HG02885 (cell line): ENCODE measurements at regions not wholly inside any gene's neighbourhood (a gene's known extent, or its start where the extent isn't known, plus 50 kb on each side); places are given as distances from the start of the nearest gene placed in this dataset.
"Not testable (repeated sequence)": the region's sequence is repeated elsewhere in the genome, so short reads cannot be mapped to it uniquely, and the experiment has no call there.

Source experiments
- ATAC-seq: cut with Tn5 transposase; IDR thresholded peaks from one replicate; pipeline ENCODE4 v1.9.1; 2021; ENCODE audit warnings: mild to moderate bottlenecking; ENCODE audit not compliant: unreplicated experiment, poor library complexity

GRCh38 chr10:62688971-62689700, 115.4 kb upstream of the ADO start:
- no peak for ATAC-seq

GRCh38 chr10:62689712-62690111, 114.8 kb upstream of the ADO start:
- no peak for ATAC-seq

GRCh38 chr10:62690703-62691102, 113.8 kb upstream of the ADO start:
- no peak for ATAC-seq

GRCh38 chr10:62691336-62691735, 113.2 kb upstream of the ADO start:
- ATAC-seq = no peak

- ATAC-seq = no peak
Measured at GRCh38 chr10:62692085-62692484, 112.4 kb upstream of the ADO start.

- ATAC-seq = no peak
Measured at GRCh38 chr10:62693306-62693705, 111.2 kb upstream of the ADO start.

- ATAC-seq = no peak
Measured at GRCh38 chr10:62694537-62695126, 109.9 kb upstream of the ADO start.

GRCh38 chr10:62696798-62697197, 107.7 kb upstream of the ADO start:
- ATAC-seq = no peak

- no peak for ATAC-seq
Measured at GRCh38 chr10:62699148-62699547, 105.4 kb upstream of the ADO start.

GRCh38 chr10:62704121-62704520, 100.4 kb upstream of the ADO start:
- ATAC-seq = not testable (repeated sequence)

GRCh38 chr10:62705789-62706188, 98.7 kb upstream of the ADO start:
- no peak for ATAC-seq

- ATAC-seq = peak; percentile 88
Measured at GRCh38 chr10:62707810-62708209, 96.7 kb upstream of the ADO start.

GRCh38 chr10:62708569-62708968, 96.0 kb upstream of the ADO start:
- no peak for ATAC-seq

GRCh38 chr10:62709200-62709599, 95.3 kb upstream of the ADO start:
- no peak for ATAC-seq

- no peak for ATAC-seq
Measured at GRCh38 chr10:62710182-62710581, 94.3 kb upstream of the ADO start.

GRCh38 chr10:62715383-62715782, 89.1 kb upstream of the ADO start:
- ATAC-seq = no peak

GRCh38 chr10:62718585-62718984, 85.9 kb upstream of the ADO start:
- ATAC-seq = no peak

GRCh38 chr10:62719061-62719460, 85.5 kb upstream of the ADO start:
- no peak for ATAC-seq

- ATAC-seq = no peak
Measured at GRCh38 chr10:62721687-62722086, 82.8 kb upstream of the ADO start.

- no peak for ATAC-seq
Measured at GRCh38 chr10:62723375-62723774, 81.1 kb upstream of the ADO start.

- ATAC-seq = no peak
Measured at GRCh38 chr10:62724465-62724864, 80.1 kb upstream of the ADO start.

- peak; percentile 96 for ATAC-seq
Measured at GRCh38 chr10:62726142-62726541, 78.4 kb upstream of the ADO start.
